ENCODE measurements at regions not wholly inside any gene's neighbourhood (a gene's known extent, or its start where the extent isn't known, plus 50 kb on each side); places are given as distances from the start of the nearest gene placed in this dataset.

- DNase-seq, result no peak
- intact Hi-C loops (cut with micrococcal nuclease), result no loop called here
- Histone ChIP-seq H3K36me3 (ENCODE audit: insufficient read depth, low read length) (no peaks in the 10 kb centered on the region), H3K27ac (ENCODE audit: low read depth, low read length) (no peak overlapping the region), H3K27me3 (ENCODE audit: insufficient read depth, low read length) (no peaks in the 10 kb centered on the region), H3K4me3 (ENCODE audit: low read length in 2 of 2) (no peak overlapping the region), H3K4me1 (ENCODE audit: insufficient read depth, low read length) (no peaks in the 10 kb centered on the region), H3K9me3 (ENCODE audit: control insufficient read depth in 1 of 2, low read length in 2 of 2) (no peaks in the 10 kb centered on the region)
- Mint-ChIP-seq H3K27me3 (peaks cover 0 to 1% of the 10 kb centered on the region in 2 donors), H3K9me3 (peaks cover 0 to 5% (median 3%) of the 10 kb centered on the region in 8 donors), H3K4me3 (no peak overlapping the region), H3K27ac (no peak overlapping the region), H3K36me3 (no peaks in the 10 kb centered on the region), H3K4me1 (no peaks in the 10 kb centered on the region)
- ChIA-PET POLR2A (ENCODE audit: partially characterized antibody) (no interaction called here), CTCF (ENCODE audit: partially characterized antibody) (no interaction called here)
These were observed 180.5 kb upstream of the DPYD start for GRCh38 chr1:98101364-98101763.

DNA sequence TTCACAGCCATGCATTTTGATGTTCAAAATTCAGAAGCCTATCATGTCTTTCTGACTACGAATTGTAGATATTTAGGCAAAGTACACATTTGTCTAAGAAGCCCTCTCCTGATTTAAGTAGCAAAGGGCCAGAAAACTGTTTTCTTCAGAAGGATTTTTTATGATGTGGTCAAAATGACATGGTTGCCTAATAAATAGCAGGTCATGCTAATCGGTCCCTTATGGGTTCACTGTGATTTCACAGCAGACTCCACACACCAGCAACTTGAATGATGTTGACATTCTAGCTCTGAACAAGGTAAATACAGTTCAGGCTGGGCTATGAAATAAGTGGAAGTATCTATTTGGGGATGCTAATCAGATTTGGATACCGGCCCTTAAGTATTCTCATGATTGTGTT, 178.7 kb upstream of the DPYD start:
- H3K27me3 ChIP-seq (ENCODE audit: insufficient read depth, low read length), result no peaks in the 10 kb centered on the region
- intact Hi-C loops (cut with micrococcal nuclease), result no loop called here
- no peak overlapping the region for H3K4me3 ChIP-seq (ENCODE audit: low read length in 2 of 2)
- no peaks in the 10 kb centered on the region for H3K36me3 Mint-ChIP-seq
- ChIA-PET CTCF (ENCODE audit: partially characterized antibody) (no interaction called here), POLR2A (ENCODE audit: partially characterized antibody) (no interaction called here)
- H3K9me3 ChIP-seq (ENCODE audit: control insufficient read depth in 1 of 2, low read length in 2 of 2), result no peaks in the 10 kb centered on the region
- peaks cover 0 to 1% of the 10 kb centered on the region in 2 donors for H3K27me3 Mint-ChIP-seq
- no peaks in the 10 kb centered on the region for H3K9me3 Mint-ChIP-seq
- no peaks in the 10 kb centered on the region for H3K4me1 ChIP-seq (ENCODE audit: insufficient read depth, low read length)
- H3K4me1 Mint-ChIP-seq, result no peaks in the 10 kb centered on the region
- H3K4me3 Mint-ChIP-seq, result no peak overlapping the region
- DNase-seq, result no peak
- H3K36me3 ChIP-seq (ENCODE audit: insufficient read depth, low read length), result no peaks in the 10 kb centered on the region
- H3K27ac Mint-ChIP-seq, result no peak overlapping the region
- H3K27ac ChIP-seq (ENCODE audit: low read depth, low read length), result no peak overlapping the region

DNA sequence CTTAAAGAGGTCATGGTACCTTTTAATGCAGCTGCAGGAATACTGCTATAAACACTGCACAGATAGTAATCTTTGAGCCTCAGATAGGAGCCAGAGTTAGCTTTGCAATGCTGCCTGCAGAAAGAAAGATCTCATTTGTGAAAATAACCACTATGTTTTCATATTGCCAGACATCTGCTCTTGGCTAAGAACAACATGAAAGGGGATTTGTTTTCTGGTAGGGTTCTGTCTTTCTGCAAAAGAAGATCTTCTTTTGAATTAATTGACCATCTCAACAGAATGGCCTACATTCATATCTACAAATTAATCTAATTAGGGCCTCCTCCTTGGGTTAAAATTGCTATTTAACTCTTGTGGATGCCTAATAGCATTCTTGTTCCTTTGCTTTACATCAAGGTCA, 177.6 kb upstream of the DPYD start:
- intact Hi-C loops (cut with micrococcal nuclease), result no loop called here
- Histone ChIP-seq H3K9me3 (ENCODE audit: control insufficient read depth in 1 of 2, low read length in 2 of 2) (no peaks in the 10 kb centered on the region), H3K4me3 (ENCODE audit: low read length in 2 of 2) (no peak overlapping the region), H3K36me3 (ENCODE audit: insufficient read depth, low read length) (no peaks in the 10 kb centered on the region), H3K27ac (ENCODE audit: low read depth, low read length) (no peak overlapping the region), H3K27me3 (ENCODE audit: insufficient read depth, low read length) (no peaks in the 10 kb centered on the region), H3K4me1 (ENCODE audit: insufficient read depth, low read length) (no peaks in the 10 kb centered on the region)
- H3K27ac Mint-ChIP-seq, result no peak overlapping the region
- ChIA-PET CTCF (ENCODE audit: partially characterized antibody) (no interaction called here), POLR2A (ENCODE audit: partially characterized antibody) (no interaction called here)
- H3K36me3 Mint-ChIP-seq, result no peaks in the 10 kb centered on the region
- H3K27me3 Mint-ChIP-seq, result peaks cover 0 to 1% of the 10 kb centered on the region in 2 donors
- H3K9me3 Mint-ChIP-seq, result no peaks in the 10 kb centered on the region
- no peak for DNase-seq
- no peaks in the 10 kb centered on the region for H3K4me1 Mint-ChIP-seq
- no peak overlapping the region for H3K4me3 Mint-ChIP-seq

DNA sequence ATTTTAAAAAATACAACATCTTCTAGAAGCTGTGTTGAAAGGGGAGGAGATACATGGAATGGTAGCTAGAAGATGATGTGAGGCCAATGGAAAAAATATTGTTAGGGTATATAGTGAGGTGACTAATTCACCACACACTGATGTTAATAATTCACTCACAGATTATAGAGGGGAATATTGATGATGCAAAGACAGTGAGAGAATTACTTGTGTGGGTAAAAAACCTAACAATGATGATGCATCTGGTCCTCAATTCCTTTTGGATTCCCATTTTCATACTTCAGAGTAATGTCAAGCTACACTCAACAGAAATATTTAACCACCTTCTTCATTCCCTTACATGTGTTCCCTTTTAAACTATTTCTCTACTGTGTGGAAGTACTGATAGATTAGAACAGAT, 169.5 kb upstream of the DPYD start:
- Mint-ChIP-seq H3K4me3 (no peak overlapping the region), H3K27ac (no peak overlapping the region), H3K9me3 (peaks cover 0 to 2% (median 0%) of the 10 kb centered on the region in 8 donors), H3K4me1 (no peaks in the 10 kb centered on the region), H3K36me3 (no peaks in the 10 kb centered on the region), H3K27me3 (no peaks in the 10 kb centered on the region)
- Histone ChIP-seq H3K4me3 (ENCODE audit: low read length in 2 of 2) (no peak overlapping the region), H3K36me3 (ENCODE audit: insufficient read depth, low read length) (no peaks in the 10 kb centered on the region), H3K27ac (ENCODE audit: low read depth, low read length) (no peak overlapping the region), H3K27me3 (ENCODE audit: insufficient read depth, low read length) (no peaks in the 10 kb centered on the region), H3K4me1 (ENCODE audit: insufficient read depth, low read length) (no peaks in the 10 kb centered on the region), H3K9me3 (ENCODE audit: control insufficient read depth in 1 of 2, low read length in 2 of 2) (no peaks in the 10 kb centered on the region)
- intact Hi-C loops (cut with micrococcal nuclease), result no loop called here
- no peak for DNase-seq
- CTCF ChIA-PET (ENCODE audit: partially characterized antibody), result no interaction called here
- POLR2A ChIA-PET (ENCODE audit: partially characterized antibody), result no interaction called here

DNA sequence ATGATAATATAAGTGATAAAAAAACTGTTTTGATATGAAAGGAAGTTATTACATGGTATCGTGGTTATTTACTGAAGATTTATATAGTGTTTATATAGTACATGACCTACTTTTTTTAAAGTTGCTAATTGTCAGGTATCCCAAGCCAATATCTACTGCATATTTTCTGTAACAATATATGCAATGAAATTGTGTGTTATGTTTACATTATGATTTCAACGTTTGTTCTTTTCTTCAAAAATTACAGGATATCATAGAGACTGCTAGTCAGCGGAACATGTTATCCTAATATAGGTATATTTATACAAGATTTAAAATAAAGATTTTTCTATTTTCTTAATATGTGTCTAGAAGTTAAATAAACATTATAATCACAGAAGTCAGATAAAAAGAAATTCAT, 167.5 kb upstream of the DPYD start:
- no peak for DNase-seq
- Mint-ChIP-seq H3K27me3 (peaks cover 0 to 2% of the 10 kb centered on the region in 2 donors), H3K4me1 (no peaks in the 10 kb centered on the region), H3K36me3 (no peaks in the 10 kb centered on the region), H3K4me3 (no peak overlapping the region), H3K27ac (no peak overlapping the region), H3K9me3 (peaks cover 0 to 2% (median 0%) of the 10 kb centered on the region in 8 donors)
- Histone ChIP-seq H3K27ac (ENCODE audit: low read depth, low read length) (no peak overlapping the region), H3K9me3 (ENCODE audit: control insufficient read depth in 1 of 2, low read length in 2 of 2) (no peaks in the 10 kb centered on the region), H3K4me1 (ENCODE audit: insufficient read depth, low read length) (no peaks in the 10 kb centered on the region), H3K27me3 (ENCODE audit: insufficient read depth, low read length) (no peaks in the 10 kb centered on the region), H3K36me3 (ENCODE audit: insufficient read depth, low read length) (no peaks in the 10 kb centered on the region), H3K4me3 (ENCODE audit: low read length in 2 of 2) (no peak overlapping the region)
- intact Hi-C loops (cut with micrococcal nuclease), result no loop called here
- ChIA-PET CTCF (ENCODE audit: partially characterized antibody) (no interaction called here), POLR2A (ENCODE audit: partially characterized antibody) (no interaction called here)

DNA sequence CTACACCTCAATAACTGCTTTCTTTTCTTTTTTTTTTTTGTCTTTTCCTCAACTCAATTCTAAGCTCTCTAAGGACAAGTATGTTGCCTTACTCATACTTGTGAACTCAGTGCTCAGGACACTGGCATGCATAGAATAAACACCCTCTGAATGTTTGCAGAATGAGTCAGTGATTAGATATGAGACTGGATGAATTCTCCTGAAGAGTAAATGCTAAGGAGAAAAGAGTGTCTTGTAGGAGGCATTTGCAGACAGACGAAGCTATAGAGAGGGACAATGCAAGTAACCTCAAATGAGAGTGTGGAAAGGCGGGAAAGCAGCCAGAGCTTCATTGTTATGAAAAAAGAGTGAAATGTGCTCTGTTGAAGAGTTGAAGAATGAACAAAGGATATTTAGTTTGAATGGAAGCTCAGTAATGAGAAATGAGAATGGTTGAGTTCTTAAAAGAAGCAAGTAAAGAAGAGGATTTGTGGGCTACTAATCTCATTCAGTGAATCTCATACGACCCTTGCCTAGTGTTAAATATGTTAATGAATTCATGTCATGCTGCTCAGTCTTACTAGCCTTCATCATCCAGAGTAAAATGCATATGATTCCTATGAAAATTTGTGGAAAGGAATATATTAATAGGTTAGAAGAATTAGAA, 166.1 kb upstream of the DPYD start:
- no peak for DNase-seq
- Mint-ChIP-seq H3K36me3 (no peaks in the 10 kb centered on the region), H3K4me3 (no peak overlapping the region), H3K27me3 (peaks cover 0 to 2% of the 10 kb centered on the region in 2 donors), H3K9me3 (peaks cover 0 to 2% (median 0%) of the 10 kb centered on the region in 8 donors), H3K4me1 (no peaks in the 10 kb centered on the region), H3K27ac (no peak overlapping the region)
- no peaks in the 10 kb centered on the region for H3K36me3 ChIP-seq (ENCODE audit: insufficient read depth, low read length)
- H3K4me1 ChIP-seq (ENCODE audit: insufficient read depth, low read length), result no peaks in the 10 kb centered on the region
- CTCF ChIA-PET (ENCODE audit: partially characterized antibody), result no interaction called here
- no peaks in the 10 kb centered on the region for H3K27me3 ChIP-seq (ENCODE audit: insufficient read depth, low read length)
- no peak overlapping the region for H3K27ac ChIP-seq (ENCODE audit: low read depth, low read length)
- POLR2A ChIA-PET (ENCODE audit: partially characterized antibody), result no interaction called here
- H3K9me3 ChIP-seq (ENCODE audit: control insufficient read depth in 1 of 2, low read length in 2 of 2), result no peaks in the 10 kb centered on the region
- H3K4me3 ChIP-seq (ENCODE audit: low read length in 2 of 2), result no peak overlapping the region
- intact Hi-C loops (cut with micrococcal nuclease), result no loop called here

GRCh38 chr1:98086156-98086555, 165.3 kb upstream of the DPYD start:
- no peak overlapping the region for H3K4me3 Mint-ChIP-seq
- POLR2A ChIA-PET (ENCODE audit: partially characterized antibody), result no interaction called here
- no peaks in the 10 kb centered on the region for H3K4me1 ChIP-seq (ENCODE audit: insufficient read depth, low read length)
- H3K9me3 Mint-ChIP-seq, result peaks cover 0 to 2% (median 0%) of the 10 kb centered on the region in 8 donors
- H3K9me3 ChIP-seq (ENCODE audit: control insufficient read depth in 1 of 2, low read length in 2 of 2), result no peaks in the 10 kb centered on the region
- no peaks in the 10 kb centered on the region for H3K4me1 Mint-ChIP-seq
- H3K27ac Mint-ChIP-seq, result no peak overlapping the region
- no peaks in the 10 kb centered on the region for H3K27me3 ChIP-seq (ENCODE audit: insufficient read depth, low read length)
- H3K4me3 ChIP-seq (ENCODE audit: low read length in 2 of 2), result no peak overlapping the region
- no peak overlapping the region for H3K27ac ChIP-seq (ENCODE audit: low read depth, low read length)
- intact Hi-C loops (cut with micrococcal nuclease), result no loop called here
- H3K27me3 Mint-ChIP-seq, result peaks cover 0 to 2% of the 10 kb centered on the region in 2 donors
- no peaks in the 10 kb centered on the region for H3K36me3 ChIP-seq (ENCODE audit: insufficient read depth, low read length)
- CTCF ChIA-PET (ENCODE audit: partially characterized antibody), result interaction anchor here (0.7 kb wide), 2 partner anchors 26 to 264 kb away, joined by 3 read pairs; no protein-coding TSS in a partner anchor
- no peak for DNase-seq
- H3K36me3 Mint-ChIP-seq, result no peaks in the 10 kb centered on the region

GRCh38 chr1:98084188-98084587, 163.4 kb upstream of the DPYD start:
- H3K27ac Mint-ChIP-seq, result no peak overlapping the region
- CTCF ChIA-PET (ENCODE audit: partially characterized antibody), result no interaction called here

More at GRCh38 chr1:98084188-98084587, 163.4 kb upstream of the DPYD start:
- H3K27me3 Mint-ChIP-seq, result peaks cover 0 to 2% of the 10 kb centered on the region in 2 donors
- no peak for DNase-seq
- H3K9me3 Mint-ChIP-seq, result peaks cover 0 to 2% (median 0%) of the 10 kb centered on the region in 8 donors
- POLR2A ChIA-PET (ENCODE audit: partially characterized antibody), result no interaction called here
- no peaks in the 10 kb centered on the region for H3K9me3 ChIP-seq (ENCODE audit: control insufficient read depth in 1 of 2, low read length in 2 of 2)
- no peak overlapping the region for H3K4me3 ChIP-seq (ENCODE audit: low read length in 2 of 2)
- intact Hi-C loops (cut with micrococcal nuclease), result no loop called here
- H3K4me1 ChIP-seq (ENCODE audit: insufficient read depth, low read length), result no peaks in the 10 kb centered on the region
- no peaks in the 10 kb centered on the region for H3K4me1 Mint-ChIP-seq
- no peaks in the 10 kb centered on the region for H3K36me3 ChIP-seq (ENCODE audit: insufficient read depth, low read length)
- H3K4me3 Mint-ChIP-seq, result no peak overlapping the region
- no peaks in the 10 kb centered on the region for H3K27me3 ChIP-seq (ENCODE audit: insufficient read depth, low read length)
- H3K27ac ChIP-seq (ENCODE audit: low read depth, low read length), result no peak overlapping the region
- H3K36me3 Mint-ChIP-seq, result no peaks in the 10 kb centered on the region

Measured in CD4-positive, alpha-beta memory T cell (primary cell).